Calu3 (cell line): ENCODE measurements at regions not wholly inside any gene's neighbourhood (a gene's known extent, or its start where the extent isn't known, plus 50 kb on each side); places are given as distances from the start of the nearest gene placed in this dataset.

Experiments
- BruUV-seq: library from RNA; stranded (reverse); fragments of 400-500 nt; replicated peaks from 2 replicates; lab custom pipeline; 2021; lab: Mats Ljungman, UMichigan
- CTCF ChIA-PET: fragments of 300-600 bp; sonication (Branson Sonifier 250); formaldehyde crosslinking; loops from one replicate; lab custom pipeline; 2022; ENCODE audit warnings: antibody characterized with exemption; lab: Charles Lee
- DNase-seq: peaks from one replicate; pipeline ENCODE4 v3.0.0; 2022
- H3K27ac Mint-ChIP-seq: one replicate; pipeline ENCODE4 v1.8.0; 2022; ENCODE audit warnings: mixed read lengths; ENCODE audit not compliant: unreplicated experiment
- H3K27me3 Mint-ChIP-seq: one replicate; pipeline ENCODE4 v1.8.0; 2022; ENCODE audit warnings: mixed read lengths; ENCODE audit not compliant: unreplicated experiment
- H3K36me3 Mint-ChIP-seq: one replicate; pipeline ENCODE4 v1.8.0; 2022; ENCODE audit warnings: mild to moderate bottlenecking, moderate library complexity, mixed read lengths; ENCODE audit not compliant: insufficient read depth, unreplicated experiment
- H3K4me1 Mint-ChIP-seq: one replicate; pipeline ENCODE4 v1.8.0; 2022; ENCODE audit warnings: mild to moderate bottlenecking, low read depth, mixed read lengths; ENCODE audit not compliant: unreplicated experiment
- H3K4me3 Mint-ChIP-seq: one replicate; pipeline ENCODE4 v1.8.0; 2022; ENCODE audit warnings: mild to moderate bottlenecking, low read depth, moderate library complexity, mixed read lengths; ENCODE audit not compliant: unreplicated experiment
- H3K9me3 Mint-ChIP-seq: one replicate; pipeline ENCODE4 v1.8.0; 2022; ENCODE audit warnings: low read depth, mixed read lengths; ENCODE audit not compliant: unreplicated experiment
- intact Hi-C: fragments of 100-400 bp; cut with micrococcal nuclease; formaldehyde crosslinking; loops from one replicate; pipeline ENCODE4 v1.10.0; 2022; ENCODE audit not compliant: unreplicated experiment
- TF ChIP-seq, protein P1 (sequence below): fragments of 200-600 bp; IDR thresholded peaks from one replicate; pipeline ENCODE4 v1.8.0; 2022; ENCODE audit warnings: antibody characterized with exemption; ENCODE audit not compliant: unreplicated experiment

DNA sequence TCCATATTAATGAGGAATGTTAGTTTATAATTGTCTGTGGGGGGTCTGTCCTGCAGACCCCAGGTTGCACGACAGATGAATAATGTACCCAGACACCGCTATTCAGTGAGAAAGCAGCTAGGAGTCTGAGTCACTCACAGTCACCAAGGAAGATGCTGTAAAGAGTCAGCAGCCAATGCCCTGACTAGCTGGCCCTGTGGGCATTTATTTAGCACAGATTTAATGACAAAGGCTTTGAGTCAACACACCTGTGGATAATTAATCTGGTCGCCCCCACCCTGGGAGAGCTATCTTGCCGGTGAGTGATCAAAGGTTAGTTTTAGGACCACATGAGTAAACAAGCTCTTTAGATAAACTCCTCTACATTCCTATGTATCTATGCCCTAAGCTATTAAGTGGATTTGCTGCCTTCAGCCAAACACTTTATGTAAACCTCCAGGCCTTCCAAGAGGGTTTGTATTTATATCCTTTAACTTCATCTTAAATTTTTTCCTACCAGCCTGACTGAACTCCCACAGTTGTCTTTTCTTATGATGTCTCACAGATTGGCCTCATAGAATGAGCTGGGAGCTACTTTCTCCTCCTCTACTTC is 180.0 kb upstream of the ADCY1 start:
- intact Hi-C loops, result no loop called here
- BruUV-seq, result no TSS peak
- no peaks in the 10 kb centered on the region for H3K9me3 Mint-ChIP-seq
- H3K4me1 Mint-ChIP-seq, result no peaks in the 10 kb centered on the region
- CTCF ChIA-PET, result interaction anchor here (0.8 kb wide), 1 partner anchor 14 kb away, joined by 3 read pairs; no protein-coding TSS in a partner anchor
- TF ChIP-seq, protein P1, sequence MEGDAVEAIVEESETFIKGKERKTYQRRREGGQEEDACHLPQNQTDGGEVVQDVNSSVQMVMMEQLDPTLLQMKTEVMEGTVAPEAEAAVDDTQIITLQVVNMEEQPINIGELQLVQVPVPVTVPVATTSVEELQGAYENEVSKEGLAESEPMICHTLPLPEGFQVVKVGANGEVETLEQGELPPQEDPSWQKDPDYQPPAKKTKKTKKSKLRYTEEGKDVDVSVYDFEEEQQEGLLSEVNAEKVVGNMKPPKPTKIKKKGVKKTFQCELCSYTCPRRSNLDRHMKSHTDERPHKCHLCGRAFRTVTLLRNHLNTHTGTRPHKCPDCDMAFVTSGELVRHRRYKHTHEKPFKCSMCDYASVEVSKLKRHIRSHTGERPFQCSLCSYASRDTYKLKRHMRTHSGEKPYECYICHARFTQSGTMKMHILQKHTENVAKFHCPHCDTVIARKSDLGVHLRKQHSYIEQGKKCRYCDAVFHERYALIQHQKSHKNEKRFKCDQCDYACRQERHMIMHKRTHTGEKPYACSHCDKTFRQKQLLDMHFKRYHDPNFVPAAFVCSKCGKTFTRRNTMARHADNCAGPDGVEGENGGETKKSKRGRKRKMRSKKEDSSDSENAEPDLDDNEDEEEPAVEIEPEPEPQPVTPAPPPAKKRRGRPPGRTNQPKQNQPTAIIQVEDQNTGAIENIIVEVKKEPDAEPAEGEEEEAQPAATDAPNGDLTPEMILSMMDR, result no peak
- H3K27ac Mint-ChIP-seq, result no peak overlapping the region
- no peak overlapping the region for H3K4me3 Mint-ChIP-seq
- DNase-seq, result no peak
- H3K27me3 Mint-ChIP-seq, result peaks cover 46% of the 10 kb centered on the region
- H3K36me3 Mint-ChIP-seq, result no peaks in the 10 kb centered on the region

DNA sequence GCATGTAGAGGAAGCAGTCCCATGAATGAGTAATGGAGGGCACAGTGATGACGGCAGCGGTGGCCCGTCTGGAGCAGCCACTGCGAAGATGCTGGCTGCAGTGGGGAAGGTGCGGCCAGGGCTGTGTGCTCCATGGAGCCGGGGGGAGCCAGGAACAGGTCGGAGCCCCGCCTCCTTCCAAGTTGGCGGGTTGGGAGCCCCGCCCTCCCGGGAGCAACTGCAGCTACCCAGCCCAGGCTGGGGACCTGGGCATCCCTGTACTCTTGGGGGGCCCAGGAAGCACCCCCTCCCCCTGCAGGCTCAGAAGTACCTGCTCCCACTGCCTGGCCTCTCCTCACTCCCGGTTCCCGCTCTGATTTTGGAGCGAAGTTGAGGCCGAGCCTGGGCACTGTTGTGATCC is 175.1 kb upstream of the ADCY1 start:
- no peak overlapping the region for H3K27ac Mint-ChIP-seq
- peaks cover 5% of the 10 kb centered on the region for H3K9me3 Mint-ChIP-seq
- peaks cover 38% of the 10 kb centered on the region for H3K27me3 Mint-ChIP-seq
- H3K4me1 Mint-ChIP-seq, result peaks cover 12% of the 10 kb centered on the region
- CTCF ChIA-PET, result no interaction called here
- no peaks in the 10 kb centered on the region for H3K36me3 Mint-ChIP-seq
- DNase-seq, result no peak
- TF ChIP-seq, protein P1, result no peak
- no TSS peak for BruUV-seq
- intact Hi-C loops, result no loop called here
- H3K4me3 Mint-ChIP-seq, result no peak overlapping the region

DNA sequence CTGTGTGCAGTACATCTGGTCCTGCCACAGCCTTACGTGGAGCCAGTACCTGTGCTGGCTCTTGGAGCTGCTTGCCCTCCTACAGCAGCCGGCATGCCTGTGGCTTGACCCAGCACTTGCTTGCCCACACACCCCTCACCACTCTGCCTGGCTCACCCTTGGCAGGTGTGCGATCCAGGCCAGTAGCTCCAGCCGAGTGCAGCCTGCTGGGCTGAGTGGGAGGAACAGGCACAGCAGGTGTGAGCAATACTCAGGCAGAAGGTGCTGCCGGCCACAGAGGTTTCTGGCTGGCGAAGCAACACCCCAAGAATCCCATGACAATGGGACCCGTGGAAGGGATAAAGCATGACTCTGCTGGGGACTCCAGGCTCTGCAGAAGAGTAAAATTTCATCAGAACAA is 173.5 kb upstream of the ADCY1 start:
- intact Hi-C loops, result no loop called here
- Mint-ChIP-seq H3K36me3 (no peaks in the 10 kb centered on the region), H3K27ac (no peak overlapping the region), H3K4me1 (peaks cover 18% of the 10 kb centered on the region), H3K27me3 (peaks cover 50% of the 10 kb centered on the region), H3K9me3 (peaks cover 5% of the 10 kb centered on the region), H3K4me3 (no peak overlapping the region)
- no peak for DNase-seq
- TF ChIP-seq, protein P1, result no peak
- CTCF ChIA-PET, result interaction anchor here (0.7 kb wide), 1 partner anchor 211 kb away, joined by 9 read pairs; no protein-coding TSS in a partner anchor
- BruUV-seq, result no TSS peak

DNA sequence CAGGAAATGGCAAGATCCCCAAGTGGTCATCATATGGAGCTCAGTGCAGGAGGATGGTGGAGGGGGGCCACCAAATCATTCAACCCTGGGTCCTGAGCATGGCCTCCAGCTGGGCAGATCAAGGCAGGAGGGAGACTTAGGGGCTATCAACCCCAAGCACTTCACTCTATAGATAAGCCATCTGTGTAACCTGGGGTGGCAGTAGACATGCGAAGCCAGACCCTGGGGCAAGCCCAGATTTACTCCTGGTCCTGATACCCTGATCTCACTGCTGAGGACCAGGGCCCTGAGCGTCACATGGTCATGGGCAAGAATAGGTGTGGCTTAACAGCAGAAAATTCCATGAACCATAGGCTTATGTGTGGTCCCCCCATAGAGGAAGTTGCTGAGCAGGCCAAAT is 173.0 kb upstream of the ADCY1 start:
- no peaks in the 10 kb centered on the region for H3K36me3 Mint-ChIP-seq
- intact Hi-C loops, result no loop called here
- H3K4me3 Mint-ChIP-seq, result no peak overlapping the region
- no peak overlapping the region for H3K27ac Mint-ChIP-seq
- BruUV-seq, result no TSS peak
- no peak for DNase-seq
- peaks cover 19% of the 10 kb centered on the region for H3K4me1 Mint-ChIP-seq
- H3K9me3 Mint-ChIP-seq, result peaks cover 5% of the 10 kb centered on the region
- CTCF ChIA-PET, result no interaction called here
- TF ChIP-seq, protein P1, result no peak
- peaks cover 50% of the 10 kb centered on the region for H3K27me3 Mint-ChIP-seq
